Right forelimb (tissue), 1 donor: ENCODE measurements at regions not wholly inside any gene's neighbourhood (a gene's known extent, or its start where the extent isn't known, plus 50 kb on each side); places are given as distances from the start of the nearest gene placed in this dataset.
"Not testable (repeated sequence)": the region's sequence is repeated elsewhere in the genome, so short reads cannot be mapped to it uniquely, and the experiment has no call there.

Source experiments
- DNase-seq: peaks from one replicate; pipeline ENCODE4 v3.0.0-alpha.2; 2018

DNA sequence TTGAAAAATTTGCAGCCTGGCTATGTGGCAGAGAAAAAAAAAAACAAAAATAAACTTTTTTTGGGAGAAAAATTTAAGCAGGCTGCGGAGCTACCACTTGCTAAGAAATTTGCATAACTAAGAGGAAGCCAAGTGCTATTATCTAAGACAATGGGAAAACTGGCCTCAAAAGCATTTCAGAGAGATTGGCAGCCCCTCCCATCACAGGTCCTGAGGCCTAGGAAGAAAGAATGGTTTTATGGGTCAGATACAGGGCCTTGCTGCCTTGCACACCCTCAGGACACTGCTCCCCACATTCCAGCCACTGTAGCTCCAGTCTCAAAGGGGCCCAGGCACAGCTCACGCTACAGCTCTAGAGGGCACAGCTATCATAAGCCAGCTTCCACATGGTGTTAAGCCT, 777.9 kb downstream of the TENT5A start:
- DNase-seq = no peak

DNA sequence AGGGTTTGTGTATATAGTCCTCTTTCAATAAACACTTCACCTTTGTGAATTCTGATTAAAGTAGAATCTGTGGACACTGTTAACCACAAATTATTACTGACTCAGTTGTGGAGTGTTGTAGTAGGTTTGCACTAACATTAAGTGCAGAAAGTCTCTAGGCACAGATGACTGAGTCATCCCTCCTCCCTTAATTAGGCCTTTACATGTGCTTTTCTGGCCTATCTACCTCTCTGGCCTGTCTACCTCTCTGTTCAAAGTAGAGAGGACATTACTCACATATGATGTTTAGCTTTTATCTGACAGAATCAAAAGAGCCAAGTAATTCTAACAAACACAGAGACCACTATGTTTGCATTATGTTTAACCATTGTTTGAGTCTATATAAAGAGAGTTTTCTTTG, 783.0 kb downstream of the TENT5A start:
- no peak for DNase-seq

- DNase-seq = no peak
Measured at GRCh38 chr6:80967609-80968008, 784.9 kb downstream of the TENT5A start.

GRCh38 chr6:80962382-80962781, 790.1 kb downstream of the TENT5A start:
- DNase-seq = no peak

- no peak for DNase-seq
Measured at GRCh38 chr6:80961166-80961565, 791.3 kb downstream of the TENT5A start.

DNA sequence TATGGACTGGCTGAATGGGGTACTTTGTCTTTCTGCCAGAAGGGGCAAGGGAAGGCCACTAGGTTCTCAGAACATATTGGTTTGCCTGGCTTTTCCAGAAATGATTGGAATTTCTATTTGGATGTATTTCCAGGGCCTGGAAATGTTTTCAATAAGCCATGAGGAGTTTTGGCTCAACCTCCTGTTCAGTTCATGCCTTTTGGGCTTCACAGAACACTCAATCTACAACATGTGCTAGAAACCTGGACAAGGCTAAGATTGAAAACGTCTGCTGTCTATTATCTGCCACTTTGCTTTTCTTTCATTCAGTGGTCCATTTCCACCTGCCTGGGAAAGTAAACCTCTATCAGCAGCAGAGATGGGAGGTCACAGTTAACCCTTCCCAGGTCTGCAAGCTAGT, 793.4 kb downstream of the TENT5A start:
- DNase-seq = no peak

DNA sequence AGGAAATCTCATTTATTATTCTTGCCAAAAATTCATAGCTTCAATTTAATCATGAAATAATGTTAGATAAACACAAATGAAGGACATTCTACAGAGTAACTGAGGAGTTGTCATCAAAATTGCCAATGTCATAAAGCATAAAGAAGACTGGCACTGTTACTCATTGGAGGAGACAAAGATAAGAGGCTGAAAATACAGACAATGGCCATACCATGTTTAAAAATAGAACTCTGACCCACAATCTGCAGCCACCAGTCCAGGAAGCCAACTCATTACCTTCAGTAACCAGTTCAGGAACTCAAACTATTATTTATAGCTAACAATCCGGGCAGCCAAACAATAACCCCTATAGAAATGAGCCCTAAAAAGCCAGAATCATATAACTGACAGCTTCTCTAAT, 795.6 kb downstream of the TENT5A start:
- DNase-seq = no peak

GRCh38 chr6:80952479-80952878, 800.0 kb downstream of the TENT5A start:
- not testable (repeated sequence) for DNase-seq

- no peak for DNase-seq
Measured at GRCh38 chr6:80946402-80946801, 806.1 kb downstream of the TENT5A start.

DNA sequence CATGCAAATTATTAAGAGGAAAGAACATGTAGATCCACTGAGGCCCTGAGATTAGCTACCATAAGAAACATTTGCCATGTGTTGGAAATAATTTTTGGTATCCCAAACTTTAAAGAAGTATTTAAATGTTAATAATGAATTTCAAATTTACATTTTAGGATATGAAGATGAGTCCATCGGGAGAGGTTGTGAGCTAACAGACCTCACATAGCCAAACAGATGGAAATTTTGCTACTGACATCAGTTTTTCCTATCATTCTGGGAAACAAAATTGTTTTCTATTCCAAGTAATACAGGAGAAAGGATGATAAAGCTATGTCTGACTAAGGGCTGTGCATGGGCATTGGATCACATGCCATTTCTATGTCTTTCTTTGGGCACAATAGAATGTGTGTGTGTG, 809.6 kb downstream of the TENT5A start:
- no peak for DNase-seq

- DNase-seq = no peak
Measured at GRCh38 chr6:80940976-80941375, 811.5 kb downstream of the TENT5A start.

DNA sequence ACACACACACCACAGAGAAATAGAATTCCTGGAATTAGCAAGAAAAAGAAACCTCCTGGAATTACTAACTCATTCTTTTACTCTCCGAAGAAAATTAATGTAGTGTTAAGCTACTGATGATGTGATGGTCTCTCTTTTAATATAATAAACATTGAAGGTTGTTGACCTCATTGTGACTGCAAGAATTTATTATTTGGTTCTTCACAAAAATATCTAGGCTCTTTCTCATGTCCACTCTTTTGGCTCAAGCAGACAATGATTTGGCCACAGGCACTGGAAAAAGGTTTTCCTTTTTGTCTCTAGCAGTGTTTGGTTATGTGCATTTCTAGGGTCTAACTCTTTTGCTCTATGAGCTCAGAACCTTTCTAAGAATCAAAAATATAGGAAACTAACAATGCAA, 811.9 kb downstream of the TENT5A start:
- DNase-seq = no peak

DNA sequence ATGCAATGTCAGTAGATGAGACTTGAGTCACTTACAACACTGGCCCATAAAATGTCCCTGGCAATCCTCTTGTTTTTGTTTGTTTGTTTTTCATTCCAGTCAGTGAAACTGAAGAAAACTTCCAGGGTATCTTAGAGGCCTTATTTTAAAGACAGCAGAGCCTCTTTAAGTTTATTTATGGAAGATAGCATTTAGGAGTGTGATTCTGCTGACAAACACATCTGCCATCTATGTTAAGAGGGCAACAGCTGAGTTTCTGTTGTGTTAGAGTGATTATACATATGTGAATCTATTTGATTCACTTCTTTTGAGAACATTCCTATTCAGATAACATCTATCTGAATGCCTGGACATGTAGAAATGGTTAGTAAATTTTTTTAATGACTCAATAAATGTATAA, 812.6 kb downstream of the TENT5A start:
- DNase-seq = no peak

- no peak for DNase-seq
Measured at GRCh38 chr6:80939480-80939879, 813.0 kb downstream of the TENT5A start.

DNA sequence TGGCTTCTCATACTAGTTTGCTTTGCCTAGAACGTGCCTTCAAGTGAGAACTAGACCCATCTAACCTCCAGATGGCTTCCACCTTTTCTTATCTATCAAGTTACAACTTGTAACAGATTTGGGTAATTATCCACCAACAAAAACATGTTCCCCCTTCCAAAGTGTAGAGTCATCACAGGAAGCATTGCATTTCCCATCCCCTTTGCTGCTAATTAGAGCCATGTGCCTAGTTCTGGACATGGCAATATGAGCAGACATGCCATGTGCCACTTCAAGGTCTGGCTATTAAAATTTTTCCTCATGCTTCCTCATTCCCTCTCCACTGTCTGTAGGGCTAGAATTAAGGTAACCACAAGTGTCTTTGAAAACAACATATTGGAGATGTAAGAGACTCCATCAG, 814.4 kb downstream of the TENT5A start:
- DNase-seq = no peak

DNA sequence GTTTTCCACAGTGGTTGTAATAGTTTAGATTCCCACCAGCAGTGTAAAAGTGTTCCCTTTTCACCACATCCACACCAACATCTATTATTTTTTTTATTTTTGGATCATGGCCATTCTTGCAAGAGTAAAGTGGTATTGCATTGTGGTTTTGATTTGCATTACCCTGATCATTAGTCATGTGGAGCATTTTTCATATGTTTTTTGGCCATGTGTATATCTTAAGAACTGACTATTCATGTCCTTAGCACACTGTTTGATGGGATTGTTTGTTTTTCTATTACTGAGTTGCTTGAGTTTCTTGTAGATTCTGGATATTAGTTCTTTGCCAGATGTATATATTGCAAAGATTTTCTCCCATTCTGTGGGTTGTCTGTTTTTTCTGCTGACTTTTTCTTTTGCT, 820.1 kb downstream of the TENT5A start:
- DNase-seq = no peak

DNA sequence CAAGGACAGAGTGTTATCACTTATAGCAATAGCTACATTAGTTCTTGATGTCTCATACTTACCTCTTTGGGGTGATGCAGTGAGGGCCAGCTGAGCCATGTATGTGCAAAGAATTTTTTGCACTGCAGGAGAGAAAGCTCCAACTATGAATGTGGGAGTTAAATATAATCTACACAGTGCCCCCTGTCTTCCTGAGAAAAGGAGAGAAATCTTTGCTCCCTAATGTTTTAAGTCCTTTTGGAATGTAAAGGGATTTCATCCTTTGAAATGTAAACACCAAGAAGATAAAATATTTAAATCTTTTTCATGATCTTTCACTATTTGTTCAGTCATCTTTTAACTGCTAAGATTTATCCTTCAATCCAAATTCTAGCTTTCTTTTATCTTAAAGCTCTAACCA, 822.1 kb downstream of the TENT5A start:
- DNase-seq = no peak

- DNase-seq = no peak
Measured at GRCh38 chr6:80923816-80924215, 817.3 kb downstream of the BCKDHB start.

DNA sequence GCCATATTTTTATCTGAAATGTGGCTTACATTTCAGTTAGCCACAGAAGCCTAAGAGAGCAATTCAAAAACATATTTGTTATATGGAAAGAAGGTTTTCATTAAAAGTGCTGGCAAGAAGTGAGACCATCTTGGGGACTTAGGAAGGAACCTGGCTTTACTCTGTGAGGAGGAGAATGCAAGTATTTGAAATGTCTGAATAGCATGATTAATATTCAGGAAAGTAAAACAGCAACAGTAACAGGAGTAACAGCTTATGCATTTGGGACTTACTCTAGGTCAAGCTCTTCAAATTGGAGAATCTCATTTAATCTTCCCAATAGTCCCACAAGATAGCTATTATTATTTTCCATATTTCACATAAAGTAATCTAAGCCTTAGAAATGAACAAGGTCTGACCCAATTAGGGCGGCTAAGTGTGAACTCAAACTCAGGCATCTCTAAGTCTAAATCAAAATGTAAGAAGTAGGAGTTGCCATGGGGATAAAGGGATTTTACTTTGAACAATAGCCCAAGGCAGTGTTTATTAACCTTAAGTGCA, 816.5 kb downstream of the BCKDHB start:
- no peak for DNase-seq

DNA sequence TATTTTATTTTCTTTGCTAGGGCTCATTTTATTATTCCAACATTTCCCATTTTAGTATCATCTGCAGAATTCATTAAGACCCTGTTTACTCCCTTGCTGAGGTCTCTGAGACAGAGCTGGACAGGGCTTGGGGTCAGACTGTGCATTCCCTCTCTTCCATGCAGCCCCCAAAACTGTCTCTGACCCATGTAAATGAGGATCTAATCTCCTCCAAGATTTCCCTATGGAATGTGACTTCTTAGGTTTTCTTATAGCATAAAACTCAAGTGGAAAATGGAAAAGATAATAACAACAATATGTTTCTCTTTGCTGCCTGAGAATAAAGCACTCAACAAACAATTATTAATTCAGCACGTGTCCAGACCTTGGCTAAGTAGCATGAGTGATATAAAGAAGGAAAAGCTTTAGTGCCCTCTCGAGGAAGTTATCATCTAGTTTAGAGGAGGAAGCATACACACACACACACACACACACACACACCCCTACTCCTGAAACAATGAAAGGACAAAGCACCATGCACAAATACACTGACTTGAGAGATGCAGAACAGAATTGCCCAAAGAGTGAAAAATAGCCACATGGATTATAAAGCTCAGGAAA, 815.5 kb downstream of the BCKDHB start:
- DNase-seq = no peak

DNA sequence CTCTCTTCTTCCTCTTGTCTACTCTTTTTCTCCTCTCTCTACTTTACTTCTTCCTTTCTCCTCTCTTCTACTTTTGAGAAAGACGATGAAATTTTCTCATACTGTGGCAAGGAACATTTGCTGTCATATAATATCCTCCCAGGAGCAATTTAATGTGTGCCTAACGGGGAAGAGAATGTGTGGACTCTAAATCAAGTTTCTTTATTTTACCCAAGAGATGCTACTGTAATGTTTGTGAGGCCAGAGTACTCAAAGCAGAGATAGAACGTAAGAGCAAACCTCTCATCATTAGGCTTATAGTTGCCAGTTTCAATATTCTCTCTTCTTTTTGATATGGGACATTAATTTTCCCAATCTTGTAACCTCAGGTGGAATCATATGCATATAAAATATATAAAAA, 801.4 kb downstream of the BCKDHB start:
- no peak for DNase-seq

DNA sequence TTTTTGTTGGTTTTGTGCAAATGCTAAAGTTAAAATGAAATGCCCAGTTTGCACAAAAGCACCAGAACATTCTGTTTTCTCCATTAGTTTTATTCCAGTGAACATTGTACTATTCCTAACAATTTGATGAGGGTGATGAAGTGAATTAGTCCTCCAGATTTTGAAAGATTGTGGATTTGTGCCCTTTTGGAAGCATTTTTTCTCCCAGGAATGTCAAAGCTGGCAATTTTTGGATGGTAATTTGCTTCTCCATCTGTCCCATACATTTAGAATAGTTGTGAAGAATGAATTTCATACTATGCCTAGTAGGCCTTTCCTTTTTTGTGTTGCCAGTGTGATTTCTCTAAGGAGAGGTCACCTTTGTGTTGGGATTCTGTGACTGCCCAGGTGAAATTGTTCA, 797.2 kb downstream of the BCKDHB start:
- DNase-seq = no peak

- DNase-seq = no peak
Measured at GRCh38 chr6:80886475-80886874, 780.0 kb downstream of the BCKDHB start.

DNA sequence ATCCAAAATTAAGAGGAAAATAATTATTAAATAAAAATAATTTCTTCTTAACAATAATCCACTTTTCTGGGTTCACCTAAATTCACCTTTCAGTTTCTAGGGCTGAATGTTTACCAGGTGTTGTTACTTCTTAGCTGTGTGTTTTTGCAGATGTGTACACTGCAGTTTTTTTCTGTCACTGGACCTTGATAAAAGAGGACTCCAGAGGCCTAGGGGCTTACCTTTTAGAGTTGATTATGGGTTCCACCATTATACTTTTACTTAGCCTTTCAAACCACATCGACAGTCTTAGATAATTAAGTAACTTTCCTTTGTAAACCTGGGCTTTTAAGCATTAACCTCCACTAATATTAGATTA, 766.5 kb downstream of the BCKDHB start:
- no peak for DNase-seq

DNA sequence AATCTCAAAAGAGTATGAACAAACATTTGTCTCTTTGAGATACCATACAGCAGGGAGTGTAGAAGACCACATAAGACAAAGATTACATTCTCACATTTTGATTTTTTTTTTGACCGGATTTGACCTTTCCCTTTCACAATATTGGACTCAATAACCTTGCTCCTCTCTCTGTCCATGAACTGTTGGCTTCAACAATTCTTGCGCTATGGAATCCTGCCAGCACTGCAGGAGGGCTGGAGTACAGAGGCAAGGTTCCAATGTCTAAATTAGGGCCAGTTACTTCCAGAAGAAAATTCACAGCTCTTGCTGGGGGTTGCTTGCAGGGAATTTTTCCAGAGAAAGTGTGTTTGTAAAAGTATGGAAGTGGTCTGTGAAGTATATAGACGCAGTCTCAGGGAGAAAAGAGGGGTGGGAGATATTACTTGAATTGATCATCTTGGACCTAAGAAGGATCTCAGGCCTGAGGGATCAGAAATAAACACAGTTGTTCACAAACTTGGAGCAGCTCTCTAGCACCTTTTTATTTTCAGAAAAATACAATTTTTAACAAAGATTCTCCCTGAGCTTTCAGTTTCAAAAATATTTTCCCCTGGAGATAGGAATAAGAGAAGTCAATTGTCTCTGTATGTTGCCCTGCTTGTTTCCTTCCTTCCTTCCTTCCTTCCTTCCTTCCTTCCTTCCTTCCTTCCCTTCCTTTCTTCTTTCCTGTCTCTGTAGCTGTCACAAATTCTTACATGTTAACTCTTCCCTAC, 765.9 kb downstream of the BCKDHB start:
- DNase-seq = peak; percentile 65
